Activated T-helper 17 cell treated with anti-CD3 and anti-CD28 coated beads, Interleukin-2, amount 50 U/mL, for 72 hours (primary cell): ENCODE measurements at regions not wholly inside any gene's neighbourhood (a gene's known extent, or its start where the extent isn't known, plus 50 kb on each side); places are given as distances from the start of the nearest gene placed in this dataset.
A peak's percentile ranks its signal among the peaks of the same experiment; 100 is the strongest.
"Not testable (repeated sequence)": the region's sequence is repeated elsewhere in the genome, so short reads cannot be mapped to it uniquely, and the experiment has no call there.

Experiments
- ATAC-seq: fragments of 150-1000 bp; cut with Tn5 transposase; replicated peaks from 2 replicates; pipeline ENCODE4 v1.10.0; 2021; ENCODE audit warnings: mild to moderate bottlenecking, moderate library complexity
- H3K27ac Mint-ChIP-seq: one replicate; pipeline ENCODE4 v1.8.0; 2022; ENCODE audit warnings: mixed read lengths
- H3K27me3 Mint-ChIP-seq: one replicate; pipeline ENCODE4 v1.8.0; 2022; ENCODE audit warnings: mixed read lengths
- H3K36me3 Mint-ChIP-seq: one replicate; pipeline ENCODE4 v1.8.0; 2022; ENCODE audit warnings: low read depth, mild to moderate bottlenecking, mixed read lengths
- H3K4me1 Mint-ChIP-seq: one replicate; pipeline ENCODE4 v1.8.0; 2022; ENCODE audit warnings: mixed read lengths
- H3K4me3 Mint-ChIP-seq: one replicate; pipeline ENCODE4 v1.8.0; 2022; ENCODE audit warnings: mild to moderate bottlenecking, mixed read lengths
- H3K9me3 Mint-ChIP-seq: one replicate; pipeline ENCODE4 v1.8.0; 2022; ENCODE audit warnings: mixed read lengths

GRCh38 chr6:27168108-27168507 is 79.4 kb upstream of the PRSS16 start:
- no peak for ATAC-seq
- Mint-ChIP-seq H3K4me1 (no peaks in the 10 kb centered on the region), H3K4me3 (no peak overlapping the region), H3K27me3 (no peaks in the 10 kb centered on the region), H3K9me3 (no peaks in the 10 kb centered on the region), H3K36me3 (no peaks in the 10 kb centered on the region), H3K27ac (no peak overlapping the region)

DNA sequence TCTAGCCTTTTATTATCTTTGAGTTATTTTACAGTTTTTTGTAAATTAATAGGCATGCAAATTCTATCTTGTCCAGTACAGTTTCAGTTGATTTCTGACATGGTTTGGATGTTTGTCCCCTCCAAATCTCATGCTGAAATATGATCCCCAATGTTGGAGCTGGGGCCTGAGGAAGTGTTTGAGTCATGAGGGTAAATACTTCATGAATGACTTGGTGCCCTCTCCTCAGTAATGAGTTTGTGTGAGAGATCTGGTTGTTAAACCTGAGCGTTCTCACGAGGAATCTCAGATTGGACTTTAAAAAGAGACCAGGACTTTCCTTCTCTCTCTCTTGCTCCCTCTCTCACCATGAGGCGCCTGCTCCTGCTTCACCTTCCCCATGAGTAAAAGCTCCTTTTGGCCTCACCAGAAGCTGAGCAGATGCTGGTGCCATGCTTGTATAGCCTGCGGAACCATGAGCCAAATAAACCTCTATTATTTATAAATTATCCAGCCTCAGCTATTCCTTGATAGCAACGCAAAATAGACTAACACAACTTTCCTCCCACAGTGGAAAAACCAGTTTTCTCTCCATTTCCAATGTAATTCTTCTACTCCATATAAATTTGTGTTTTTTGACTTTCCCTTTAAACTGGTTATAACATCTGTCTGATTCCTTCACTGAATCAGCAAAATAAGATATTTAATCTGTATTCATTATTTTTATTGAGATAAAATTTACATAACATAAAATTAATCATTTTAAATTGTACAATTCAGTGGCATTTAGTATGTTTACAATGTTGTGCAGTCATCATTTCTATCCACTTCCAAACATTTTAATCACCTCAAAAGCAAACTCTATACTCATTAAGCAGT is 78.7 kb upstream of the PRSS16 start:
- Mint-ChIP-seq H3K27me3 (no peaks in the 10 kb centered on the region), H3K4me3 (no peak overlapping the region), H3K4me1 (no peaks in the 10 kb centered on the region), H3K27ac (no peak overlapping the region), H3K36me3 (no peaks in the 10 kb centered on the region), H3K9me3 (no peaks in the 10 kb centered on the region)
- ATAC-seq, result no peak

GRCh38 chr6:27172524-27173231 is 74.8 kb upstream of the PRSS16 start:
- not testable (repeated sequence) for H3K9me3 Mint-ChIP-seq, ATAC-seq, H3K4me1 Mint-ChIP-seq, H3K27me3 Mint-ChIP-seq, H3K27ac Mint-ChIP-seq, H3K4me3 Mint-ChIP-seq
- H3K36me3 Mint-ChIP-seq, result peaks cover 14% of the 10 kb centered on the region

DNA sequence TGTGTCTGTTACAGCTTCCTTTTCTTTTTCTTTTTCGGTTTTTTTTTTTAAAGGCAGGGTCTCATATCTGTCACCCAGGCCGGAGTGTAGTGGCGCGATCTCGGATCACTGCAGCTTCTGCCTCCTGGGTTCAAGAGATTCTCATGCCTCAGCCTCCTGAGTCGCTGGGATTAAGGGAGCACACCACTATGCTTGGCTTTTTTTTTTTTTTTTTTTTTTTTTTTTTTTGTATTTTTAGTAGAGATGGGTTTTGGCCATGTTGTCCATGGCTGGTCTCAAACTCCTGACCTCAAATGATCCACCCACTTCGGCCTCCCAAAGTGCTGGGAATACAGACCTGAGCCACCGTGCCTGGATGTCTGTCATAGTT is 74.3 kb upstream of the PRSS16 start:
- not testable (repeated sequence) for ATAC-seq, H3K27me3 Mint-ChIP-seq

GRCh38 chr6:27174958-27175357 is 72.5 kb upstream of the PRSS16 start:
- Mint-ChIP-seq H3K4me3 (peak overlapping the region; percentile 92), H3K9me3 (no peaks in the 10 kb centered on the region), H3K27me3 (no peaks in the 10 kb centered on the region), H3K4me1 (peaks cover 8% of the 10 kb centered on the region), H3K27ac (no peak overlapping the region), H3K36me3 (peaks cover 20% of the 10 kb centered on the region)
- no peak for ATAC-seq

More for the DNA sequence above, 74.3 kb upstream of the PRSS16 start:
- H3K4me3 Mint-ChIP-seq, H3K27ac Mint-ChIP-seq, H3K9me3 Mint-ChIP-seq, H3K4me1 Mint-ChIP-seq: not testable (repeated sequence)
- H3K36me3 Mint-ChIP-seq, result peaks cover 19% of the 10 kb centered on the region

DNA sequence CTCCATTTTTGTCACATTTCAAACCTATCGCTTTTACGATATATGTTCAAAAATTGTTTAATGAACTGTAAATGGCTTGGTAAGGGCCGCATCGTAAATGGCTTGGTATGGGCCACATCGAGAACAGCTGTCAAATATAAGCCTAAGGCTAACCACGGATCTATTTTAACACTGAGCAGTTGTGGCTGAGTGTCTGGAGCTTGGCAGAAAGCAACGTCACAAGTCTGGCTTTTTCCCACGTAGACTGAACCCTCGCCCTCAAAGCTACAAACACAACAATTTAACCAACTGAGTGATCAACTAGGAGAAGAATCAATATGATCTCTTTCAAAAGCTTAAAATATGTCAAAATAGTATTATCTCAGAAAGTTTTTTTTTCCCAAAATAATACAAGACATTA is 71.4 kb upstream of the PRSS16 start:
- Mint-ChIP-seq H3K27me3 (no peaks in the 10 kb centered on the region), H3K27ac (peak overlapping the region; percentile 100), H3K4me3 (peak overlapping the region; percentile 92), H3K9me3 (no peaks in the 10 kb centered on the region), H3K36me3 (peaks cover 20% of the 10 kb centered on the region), H3K4me1 (peaks cover 8% of the 10 kb centered on the region)
- ATAC-seq, result no peak

DNA sequence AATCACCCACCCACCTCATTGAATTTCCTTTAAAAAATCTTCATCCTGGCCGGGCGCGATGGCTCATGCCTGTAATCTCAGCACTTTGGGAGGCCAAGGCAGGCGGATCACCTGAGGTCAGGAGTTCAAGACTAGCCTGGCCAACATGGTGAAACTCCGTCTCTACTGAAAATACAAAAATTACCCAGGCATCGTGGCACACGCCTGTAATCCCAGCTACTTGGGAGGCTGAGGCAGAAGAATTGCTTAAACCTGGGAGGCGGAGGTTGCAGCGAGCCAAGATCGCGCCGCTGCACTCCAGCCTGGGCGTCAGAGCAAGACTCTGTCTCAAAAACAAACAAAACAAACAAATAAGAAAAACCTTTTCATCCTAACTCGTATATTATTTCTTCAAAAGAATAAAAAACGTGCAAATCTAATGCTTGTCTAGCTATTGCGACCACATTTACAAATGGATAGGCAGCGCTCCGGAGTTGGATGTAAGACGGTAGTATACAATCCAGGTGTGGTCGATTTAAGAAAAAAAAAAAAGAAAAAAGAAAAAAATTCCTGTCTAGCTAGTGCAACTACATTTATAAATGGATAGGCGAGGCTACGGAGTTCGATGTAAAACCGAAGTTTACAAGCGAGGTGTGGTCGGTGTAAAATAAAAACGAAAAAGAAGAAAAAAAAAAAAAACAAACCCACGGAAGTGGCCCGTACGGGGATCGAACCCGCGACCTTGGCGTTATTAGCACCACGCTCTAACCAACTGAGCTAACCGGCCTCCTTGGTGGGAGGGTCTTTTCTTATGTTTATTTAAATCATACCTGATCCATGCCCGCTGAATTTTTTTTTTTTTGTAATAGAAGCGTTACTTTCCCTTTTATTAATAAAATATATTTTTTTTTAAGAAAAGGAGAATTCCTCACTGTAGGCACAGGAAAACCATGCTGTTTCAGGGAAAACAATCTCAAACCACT is 70.7 kb upstream of the PRSS16 start:
- H3K27ac Mint-ChIP-seq, result peak overlapping the region; percentile 100
- H3K9me3 Mint-ChIP-seq, result no peaks in the 10 kb centered on the region
- H3K4me3 Mint-ChIP-seq, result peak overlapping the region; percentile 92
- no peaks in the 10 kb centered on the region for H3K27me3 Mint-ChIP-seq
- H3K4me1 Mint-ChIP-seq, result peaks cover 8% of the 10 kb centered on the region
- peak; percentile 53 for ATAC-seq
- H3K36me3 Mint-ChIP-seq, result peaks cover 20% of the 10 kb centered on the region

GRCh38 chr6:27177485-27178406 is 69.8 kb upstream of the PRSS16 start:
- Mint-ChIP-seq H3K4me3 (peak overlapping the region; percentile 92), H3K27ac (peak overlapping the region; percentile 100), H3K9me3 (no peaks in the 10 kb centered on the region), H3K4me1 (peaks cover 8% of the 10 kb centered on the region), H3K27me3 (no peaks in the 10 kb centered on the region), H3K36me3 (peaks cover 20% of the 10 kb centered on the region)
- ATAC-seq, result peak; percentile 82

DNA sequence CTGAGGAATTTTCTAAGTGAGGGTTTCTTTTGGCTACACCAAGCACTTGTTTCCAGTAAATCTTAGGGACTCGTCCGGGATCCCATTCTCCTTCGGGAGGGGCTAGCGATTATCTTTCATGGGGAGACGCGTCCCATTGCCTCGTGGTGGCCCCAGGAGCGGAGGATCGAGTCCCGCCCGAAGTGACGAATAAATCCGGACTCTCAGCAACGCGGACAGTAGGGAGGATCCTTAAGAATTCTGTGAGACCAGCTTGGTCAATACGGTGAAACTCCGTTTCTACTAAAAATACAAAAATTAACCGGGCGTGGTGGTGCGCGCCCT is 69.1 kb upstream of the PRSS16 start:
- peak overlapping the region; percentile 92 for H3K4me3 Mint-ChIP-seq
- H3K36me3 Mint-ChIP-seq, result peaks cover 20% of the 10 kb centered on the region
- H3K4me1 Mint-ChIP-seq, result peaks cover 8% of the 10 kb centered on the region
- peak overlapping the region; percentile 100 for H3K27ac Mint-ChIP-seq
- ATAC-seq, result peak; percentile 2
- no peaks in the 10 kb centered on the region for H3K9me3 Mint-ChIP-seq
- H3K27me3 Mint-ChIP-seq, result no peaks in the 10 kb centered on the region

DNA sequence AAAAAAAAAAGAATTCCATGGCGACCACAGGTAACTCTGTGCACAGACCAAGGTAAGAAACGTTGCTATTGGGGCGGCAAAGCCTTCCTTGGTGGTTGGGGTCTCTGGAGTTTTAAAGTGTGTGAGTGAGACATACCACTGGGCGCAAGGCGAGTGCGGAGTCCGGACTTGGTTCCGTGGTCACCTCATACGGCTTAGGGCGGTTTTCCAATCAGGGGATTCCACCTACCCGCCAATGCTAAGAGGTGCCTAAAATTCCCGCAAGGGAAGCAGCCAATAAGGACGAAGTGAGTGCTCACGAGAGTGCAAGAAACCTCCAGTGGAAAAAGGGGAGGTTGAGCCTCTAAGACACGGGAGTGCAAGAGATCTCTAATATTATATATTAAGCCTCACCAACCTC is 68.6 kb upstream of the PRSS16 start:
- H3K27ac Mint-ChIP-seq, result no peak overlapping the region
- peaks cover 8% of the 10 kb centered on the region for H3K4me1 Mint-ChIP-seq
- H3K36me3 Mint-ChIP-seq, result peaks cover 20% of the 10 kb centered on the region
- H3K4me3 Mint-ChIP-seq, result peak overlapping the region; percentile 92
- no peaks in the 10 kb centered on the region for H3K27me3 Mint-ChIP-seq
- ATAC-seq, result no peak
- no peaks in the 10 kb centered on the region for H3K9me3 Mint-ChIP-seq

- no peak overlapping the region for H3K27ac Mint-ChIP-seq
- no peaks in the 10 kb centered on the region for H3K9me3 Mint-ChIP-seq
- no peak overlapping the region for H3K4me3 Mint-ChIP-seq
- no peak for ATAC-seq
- H3K27me3 Mint-ChIP-seq, result no peaks in the 10 kb centered on the region
- peaks cover under 1% of the 10 kb centered on the region for H3K36me3 Mint-ChIP-seq
- H3K4me1 Mint-ChIP-seq, result peaks cover 8% of the 10 kb centered on the region
These were observed 64.3 kb upstream of the PRSS16 start for GRCh38 chr6:27183060-27183832.

- Mint-ChIP-seq H3K4me3 (peak overlapping the region; percentile 94), H3K4me1 (peaks cover 8% of the 10 kb centered on the region), H3K27ac (peak overlapping the region; percentile 90), H3K27me3 (no peaks in the 10 kb centered on the region), H3K36me3 (no peaks in the 10 kb centered on the region), H3K9me3 (no peaks in the 10 kb centered on the region)
- ATAC-seq, result no peak
These were observed 60.1 kb upstream of the PRSS16 start for GRCh38 chr6:27187231-27188060.
